ENCODE measurements at regions not wholly inside any gene's neighbourhood (a gene's known extent, or its start where the extent isn't known, plus 50 kb on each side); places are given as distances from the start of the nearest gene placed in this dataset.
A peak's percentile ranks its signal among the peaks of the same experiment; 100 is the strongest.

GRCh38 chr4:53913771-53914170 is 150.6 kb downstream of the CHIC2 start:
- TF ChIP-seq, protein P1, sequence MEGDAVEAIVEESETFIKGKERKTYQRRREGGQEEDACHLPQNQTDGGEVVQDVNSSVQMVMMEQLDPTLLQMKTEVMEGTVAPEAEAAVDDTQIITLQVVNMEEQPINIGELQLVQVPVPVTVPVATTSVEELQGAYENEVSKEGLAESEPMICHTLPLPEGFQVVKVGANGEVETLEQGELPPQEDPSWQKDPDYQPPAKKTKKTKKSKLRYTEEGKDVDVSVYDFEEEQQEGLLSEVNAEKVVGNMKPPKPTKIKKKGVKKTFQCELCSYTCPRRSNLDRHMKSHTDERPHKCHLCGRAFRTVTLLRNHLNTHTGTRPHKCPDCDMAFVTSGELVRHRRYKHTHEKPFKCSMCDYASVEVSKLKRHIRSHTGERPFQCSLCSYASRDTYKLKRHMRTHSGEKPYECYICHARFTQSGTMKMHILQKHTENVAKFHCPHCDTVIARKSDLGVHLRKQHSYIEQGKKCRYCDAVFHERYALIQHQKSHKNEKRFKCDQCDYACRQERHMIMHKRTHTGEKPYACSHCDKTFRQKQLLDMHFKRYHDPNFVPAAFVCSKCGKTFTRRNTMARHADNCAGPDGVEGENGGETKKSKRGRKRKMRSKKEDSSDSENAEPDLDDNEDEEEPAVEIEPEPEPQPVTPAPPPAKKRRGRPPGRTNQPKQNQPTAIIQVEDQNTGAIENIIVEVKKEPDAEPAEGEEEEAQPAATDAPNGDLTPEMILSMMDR (IDR thresholded peaks at IDR 0.05; ENCODE audit: insufficient read depth, low read depth, low read length, missing control alignments): no peak
- DNase-seq (ENCODE audit: low read depth): no peak
- no peak overlapping the region for H3K4me3 ChIP-seq (ENCODE audit: low read depth, low read length)

GRCh38 chr4:53912766-53913497 is 151.5 kb downstream of the CHIC2 start:
- TF ChIP-seq, protein P1 (IDR thresholded peaks at IDR 0.05; ENCODE audit: insufficient read depth, low read depth, low read length, missing control alignments): no peak
- no peak for DNase-seq (ENCODE audit: low read depth)
- H3K4me3 ChIP-seq (ENCODE audit: low read depth, low read length): no peak overlapping the region

DNA sequence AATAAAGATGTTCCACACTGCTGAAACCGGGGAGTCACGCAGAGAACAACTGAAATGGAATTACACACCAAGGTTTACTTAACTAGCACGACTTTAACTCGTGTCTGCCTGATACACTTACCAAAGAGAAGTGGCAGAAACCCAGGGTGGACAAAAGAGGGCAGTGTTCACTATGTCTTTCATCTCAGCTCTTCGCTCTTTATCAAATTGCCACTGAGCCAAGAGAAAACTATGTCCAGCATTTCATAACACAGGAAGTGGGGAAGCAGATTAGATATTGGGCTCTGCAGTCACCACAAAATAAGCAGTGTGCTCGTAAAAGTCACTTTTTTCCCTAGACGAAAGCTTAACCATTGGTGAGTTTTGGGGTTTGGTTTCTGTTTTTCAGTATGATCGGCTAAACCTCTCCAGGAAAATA is 155.7 kb downstream of the CHIC2 start:
- H3K4me3 ChIP-seq (ENCODE audit: low read depth, low read length): no peak overlapping the region
- DNase-seq (ENCODE audit: low read depth): peak; percentile 62
- TF ChIP-seq, protein P1 (IDR thresholded peaks at IDR 0.05; ENCODE audit: insufficient read depth, low read depth, low read length, missing control alignments): peak; percentile 58

DNA sequence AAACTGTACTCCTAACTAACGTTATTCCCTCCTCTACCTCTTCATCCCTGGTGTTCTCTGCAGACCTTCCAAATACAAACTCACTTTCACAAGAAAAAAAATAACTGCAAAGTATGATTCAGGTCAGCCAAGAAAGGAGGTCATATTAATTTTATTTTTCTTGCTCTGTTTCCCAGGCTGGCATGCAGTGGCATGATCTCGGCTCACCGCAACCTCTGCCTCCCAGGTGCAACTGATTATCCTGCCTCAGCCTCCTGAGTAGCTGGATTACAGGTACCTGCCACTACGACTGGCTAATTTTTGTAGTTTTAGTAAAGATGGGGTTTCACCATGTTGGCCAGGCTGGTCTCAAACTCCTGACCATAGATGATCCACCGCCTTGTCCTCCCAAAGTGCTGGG is 156.6 kb downstream of the CHIC2 start:
- H3K4me3 ChIP-seq (ENCODE audit: low read depth, low read length): no peak overlapping the region
- no peak for DNase-seq (ENCODE audit: low read depth)
- TF ChIP-seq, protein P1 (IDR thresholded peaks at IDR 0.05; ENCODE audit: insufficient read depth, low read depth, low read length, missing control alignments): no peak

DNA sequence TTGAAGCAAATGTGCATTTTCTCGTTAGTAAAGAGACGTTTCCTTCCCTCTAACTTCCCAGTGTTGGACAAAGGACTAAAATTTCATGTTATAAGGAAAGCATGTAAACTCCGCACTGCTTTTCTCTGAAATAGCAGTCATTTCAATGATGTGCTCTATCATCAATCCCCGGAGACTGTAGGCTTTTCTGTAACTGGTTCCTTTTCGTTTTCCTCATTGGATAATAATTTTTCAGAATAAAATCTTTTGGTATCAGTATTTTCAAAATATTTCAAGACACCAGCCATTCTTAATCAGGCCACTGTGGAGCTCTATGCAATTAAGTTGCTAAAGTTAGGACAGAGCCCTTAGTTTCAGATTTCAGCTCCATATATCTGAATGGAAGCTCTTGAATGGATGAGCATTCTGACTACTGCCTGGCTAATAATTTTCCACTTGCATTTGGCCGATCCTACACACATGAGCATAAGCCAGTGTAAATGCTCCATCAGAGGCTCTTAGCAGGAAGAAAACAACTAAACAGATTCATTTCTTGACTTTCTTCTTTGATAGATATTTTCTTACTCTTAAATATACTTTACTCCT is 157.7 kb downstream of the CHIC2 start:
- H3K4me3 ChIP-seq (ENCODE audit: low read depth, low read length): no peak overlapping the region
- TF ChIP-seq, protein P1 (IDR thresholded peaks at IDR 0.05; ENCODE audit: insufficient read depth, low read depth, low read length, missing control alignments): no peak
- no peak for DNase-seq (ENCODE audit: low read depth)

GRCh38 chr4:53905941-53906377 is 158.4 kb downstream of the CHIC2 start:
- H3K4me3 ChIP-seq (ENCODE audit: low read depth, low read length): peak overlapping the region; percentile 45
- DNase-seq (ENCODE audit: low read depth): peak; percentile 67
- TF ChIP-seq, protein P1 (IDR thresholded peaks at IDR 0.05; ENCODE audit: insufficient read depth, low read depth, low read length, missing control alignments): no peak

Measured in GM12865 (cell line).